DMS153 (cell line): ENCODE measurements at regions not wholly inside any gene's neighbourhood (a gene's known extent, or its start where the extent isn't known, plus 50 kb on each side); places are given as distances from the start of the nearest gene placed in this dataset.
"Not testable (repeated sequence)": the region's sequence is repeated elsewhere in the genome, so short reads cannot be mapped to it uniquely, and the experiment has no call there.

Experiments
- DNase-seq: peaks from one replicate; lab custom pipeline; 2025; lab: John Stamatoyannopoulos, UW

DNA sequence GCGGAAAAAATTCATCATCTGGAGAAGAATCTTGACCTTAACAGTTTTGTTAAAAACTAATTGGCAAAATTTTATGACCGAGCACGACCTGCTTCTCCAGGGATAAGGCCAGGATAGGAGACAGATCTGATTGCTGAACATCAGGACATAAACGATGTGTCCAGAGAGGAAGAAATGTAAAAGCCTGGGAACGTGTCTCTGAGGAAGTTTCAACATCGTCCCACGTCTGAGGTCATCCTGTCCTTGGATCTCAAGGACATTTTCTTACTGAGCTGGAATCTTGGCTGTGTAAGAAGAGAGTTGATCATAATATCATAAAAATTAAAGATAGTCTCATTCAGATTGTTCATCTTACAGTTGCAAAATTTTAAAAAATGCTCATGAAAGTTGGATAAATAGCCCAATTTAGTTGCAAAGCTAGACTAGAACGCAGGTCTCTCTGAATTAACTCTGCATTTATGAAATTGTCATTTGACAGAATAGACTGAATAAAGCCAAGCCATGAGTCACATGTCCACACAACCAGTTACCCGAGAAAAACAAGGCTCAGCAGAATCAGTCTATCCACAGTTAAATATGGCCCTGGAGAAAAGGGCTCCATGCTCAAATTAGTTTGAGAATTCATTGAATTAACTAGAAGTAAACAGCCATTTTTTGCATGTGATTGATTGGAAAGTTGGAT, 120.0 kb upstream of the EGFR start:
- DNase-seq = no peak

- DNase-seq = no peak
Measured at GRCh38 chr7:54901840-54902239, 117.0 kb upstream of the EGFR start.

GRCh38 chr7:54904130-54904529, 114.7 kb upstream of the EGFR start:
- DNase-seq = no peak

GRCh38 chr7:54904986-54905385, 113.8 kb upstream of the EGFR start:
- no peak for DNase-seq

DNA sequence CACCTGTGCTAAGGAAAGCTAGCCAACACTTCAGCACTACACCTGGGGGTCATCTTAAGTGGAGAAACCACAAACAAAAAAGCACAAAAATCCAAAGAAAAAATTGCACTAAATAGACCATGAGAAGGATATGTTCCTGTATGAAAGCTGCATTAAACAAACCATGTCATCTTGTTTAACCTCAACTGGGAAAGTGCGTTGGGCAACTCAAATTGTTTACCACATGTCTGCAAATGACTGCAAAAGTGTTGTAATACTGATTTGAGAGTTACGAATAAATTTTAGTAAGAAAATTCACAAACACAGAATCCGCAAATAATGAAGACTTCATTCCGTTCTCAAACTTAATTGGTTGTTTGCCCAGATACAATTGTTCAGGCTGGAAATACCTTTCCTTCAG, 111.9 kb upstream of the EGFR start:
- DNase-seq = no peak

DNA sequence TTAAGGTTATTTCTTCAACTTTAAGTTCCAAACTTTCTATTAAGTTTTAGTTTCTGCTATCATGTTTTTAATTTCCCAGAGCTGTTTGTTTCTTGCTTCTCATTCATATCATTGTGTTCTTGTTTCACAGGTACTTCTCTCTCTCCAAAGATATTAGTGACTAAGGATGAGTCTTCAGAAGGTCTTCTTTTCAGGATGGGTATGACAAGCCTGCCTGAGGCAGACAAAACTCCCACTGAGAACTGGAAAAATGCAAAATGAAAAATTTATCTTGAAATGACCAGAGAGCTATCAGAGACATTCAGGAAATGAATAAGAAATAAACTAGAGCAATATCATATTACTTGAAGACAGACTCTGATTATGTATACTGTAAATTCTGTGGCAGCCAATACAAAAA, 110.8 kb upstream of the EGFR start:
- no peak for DNase-seq

- no peak for DNase-seq
Measured at GRCh38 chr7:54908760-54909438, 109.9 kb upstream of the EGFR start.

DNA sequence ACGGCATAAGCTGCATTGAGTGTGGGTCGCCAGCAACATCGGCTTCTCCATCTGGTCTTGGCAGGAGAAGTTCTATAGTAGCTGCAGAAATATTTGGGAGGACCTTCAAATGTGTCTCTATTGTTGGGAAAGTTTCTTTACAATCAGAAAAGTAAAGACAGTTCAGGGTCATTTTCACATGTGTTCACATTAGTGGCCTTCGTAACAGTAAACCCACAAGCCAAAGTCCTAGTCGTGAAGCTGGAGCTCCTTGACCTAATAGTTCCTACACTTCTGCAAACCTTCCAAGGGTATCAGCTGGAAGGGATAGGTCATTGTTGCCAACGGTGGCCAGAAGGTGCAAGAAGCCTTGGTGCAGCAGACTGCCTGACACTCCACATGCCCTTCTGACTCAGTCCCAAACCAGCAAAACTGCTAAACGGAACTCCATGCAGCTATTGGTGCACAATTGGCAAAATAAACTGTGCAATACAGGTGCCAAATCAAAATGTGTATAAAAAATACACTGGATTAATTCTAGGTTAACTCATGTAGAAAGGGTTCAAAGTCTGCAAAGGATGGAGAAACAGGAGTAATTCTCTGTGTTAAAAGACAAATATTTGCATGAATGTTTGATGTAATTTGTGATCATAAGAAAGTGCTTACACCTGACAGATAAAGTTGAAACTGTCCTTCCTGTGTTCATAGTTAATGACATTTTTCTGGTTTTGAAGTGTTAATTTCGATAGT, 102.8 kb upstream of the EGFR start:
- no peak for DNase-seq

DNA sequence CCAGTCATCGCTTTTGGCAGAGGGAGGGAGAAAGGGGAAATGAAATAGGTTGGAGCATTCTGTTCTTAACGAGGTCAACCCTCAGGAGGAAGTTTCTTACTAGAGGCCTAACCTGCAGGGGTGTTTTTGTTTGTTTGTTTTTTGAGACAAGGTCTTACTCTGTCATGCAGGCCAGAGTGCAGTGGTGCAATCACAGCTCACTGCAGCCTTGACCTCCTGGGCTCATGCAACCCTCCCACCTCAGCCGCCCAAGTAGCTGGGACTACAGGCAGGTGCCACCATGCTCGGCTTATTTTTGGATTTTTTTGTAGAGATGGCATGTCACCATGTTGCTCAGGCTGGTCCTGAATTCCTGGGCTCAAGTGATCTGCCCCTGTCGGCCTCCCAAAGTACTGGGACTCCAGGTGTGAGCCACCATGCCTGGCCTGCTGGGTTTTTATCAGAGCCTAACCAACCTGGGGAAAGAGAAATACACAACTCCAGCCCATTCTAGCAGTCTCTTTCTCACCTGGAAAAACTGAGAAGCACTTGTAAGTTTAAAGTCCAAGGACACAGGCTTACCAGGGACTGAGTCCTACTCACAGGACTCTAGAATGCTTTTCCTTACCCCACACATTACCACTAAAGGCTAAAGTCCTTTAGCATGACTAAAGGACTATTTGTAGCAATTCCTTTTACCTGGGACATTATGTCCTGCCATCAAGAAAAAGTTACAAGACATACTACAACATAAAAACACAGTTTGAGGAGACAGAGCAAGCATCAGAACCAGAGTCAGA, 101.0 kb upstream of the EGFR start:
- DNase-seq = no peak

- DNase-seq = no peak
Measured at GRCh38 chr7:54921116-54921515, 97.7 kb upstream of the EGFR start.

DNA sequence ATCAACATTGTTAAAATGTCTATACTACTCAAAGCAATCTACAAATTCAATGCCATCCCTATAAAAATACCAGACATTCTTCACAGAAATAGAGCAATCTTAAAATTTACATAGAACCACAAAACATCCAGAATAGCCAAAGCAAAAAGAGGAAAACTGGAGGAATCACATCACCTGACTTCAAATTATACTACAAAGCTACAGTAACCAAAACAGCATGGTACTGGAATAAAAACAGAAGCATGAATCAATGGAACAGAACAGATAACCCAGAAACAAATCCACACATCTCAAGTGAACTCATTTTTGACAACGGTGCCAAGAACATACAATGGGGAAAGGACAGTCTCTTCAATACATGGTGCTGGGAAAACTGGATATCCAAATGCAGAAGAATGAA, 87.3 kb upstream of the EGFR start:
- no peak for DNase-seq

DNA sequence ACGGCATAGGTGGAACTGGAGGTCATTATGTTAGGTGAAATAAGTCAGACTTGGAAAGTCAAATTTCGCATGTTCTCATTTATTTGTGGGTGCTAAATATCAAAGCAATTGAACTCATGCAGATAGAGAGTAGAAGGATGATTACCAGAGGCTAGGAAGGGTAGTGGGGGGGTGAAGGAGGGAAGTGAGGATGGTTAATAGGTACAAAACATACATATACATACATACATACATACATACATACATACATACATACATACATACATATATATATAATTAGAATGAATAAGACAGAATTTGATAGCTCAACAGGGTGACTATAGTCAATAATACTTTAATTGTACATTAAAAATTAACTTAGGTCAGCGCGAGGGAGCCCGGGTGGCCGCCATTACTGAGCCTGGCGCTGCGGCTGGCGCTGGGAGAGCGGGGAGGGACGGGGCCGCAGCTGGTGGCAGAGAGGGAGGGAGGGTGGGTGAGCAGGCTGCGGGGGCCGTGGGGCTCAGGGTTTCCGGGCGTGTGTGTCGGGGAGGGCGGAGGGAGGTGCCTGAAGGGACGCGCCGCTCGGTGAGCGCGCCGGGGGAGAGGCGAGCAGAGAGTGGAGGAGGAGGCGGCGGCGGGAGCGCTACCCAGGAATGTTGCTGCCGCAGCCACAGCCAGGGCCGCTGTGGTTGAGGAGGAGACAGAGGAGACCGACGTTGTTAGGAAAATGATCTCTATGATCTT, 85.8 kb upstream of the EGFR start:
- peak; percentile 82 for DNase-seq

DNA sequence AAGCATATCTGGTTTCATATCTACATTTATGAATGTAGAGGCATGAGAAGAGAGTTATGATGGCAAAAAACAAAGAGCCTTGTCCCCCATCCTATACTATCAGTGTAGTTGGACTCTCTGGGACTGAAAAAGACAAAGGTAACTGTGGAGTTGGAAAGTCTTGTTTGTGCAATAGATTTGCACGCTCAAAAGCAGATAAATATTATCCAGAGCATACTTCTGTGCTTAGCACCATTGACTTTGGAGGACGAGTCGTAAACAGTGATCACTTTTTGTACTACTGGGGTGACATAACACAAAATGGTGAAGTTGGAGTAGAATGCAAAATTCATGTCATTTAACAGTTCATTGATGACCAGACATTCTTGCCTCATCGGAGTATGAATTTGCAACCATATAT, 85.2 kb upstream of the EGFR start:
- DNase-seq = no peak

DNA sequence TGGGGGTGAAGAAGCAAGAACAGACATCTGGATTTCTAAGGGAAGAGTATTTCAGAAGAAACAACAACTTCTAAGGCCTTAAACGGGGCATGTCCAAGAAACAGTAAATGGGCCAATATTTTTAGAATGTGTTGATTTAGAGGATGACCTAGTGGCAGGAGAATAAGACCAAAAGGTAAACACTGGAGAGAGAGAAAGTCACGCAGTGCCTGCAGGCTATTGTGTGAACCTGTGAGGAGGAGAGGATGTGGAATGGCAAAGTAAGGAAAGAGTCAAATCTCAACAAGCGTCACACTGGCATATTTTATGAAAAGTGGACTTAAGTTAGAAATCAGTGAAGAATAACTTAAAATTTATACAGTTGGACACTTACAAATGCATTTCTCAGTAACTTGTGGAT, 78.1 kb upstream of the EGFR start:
- DNase-seq = no peak

DNA sequence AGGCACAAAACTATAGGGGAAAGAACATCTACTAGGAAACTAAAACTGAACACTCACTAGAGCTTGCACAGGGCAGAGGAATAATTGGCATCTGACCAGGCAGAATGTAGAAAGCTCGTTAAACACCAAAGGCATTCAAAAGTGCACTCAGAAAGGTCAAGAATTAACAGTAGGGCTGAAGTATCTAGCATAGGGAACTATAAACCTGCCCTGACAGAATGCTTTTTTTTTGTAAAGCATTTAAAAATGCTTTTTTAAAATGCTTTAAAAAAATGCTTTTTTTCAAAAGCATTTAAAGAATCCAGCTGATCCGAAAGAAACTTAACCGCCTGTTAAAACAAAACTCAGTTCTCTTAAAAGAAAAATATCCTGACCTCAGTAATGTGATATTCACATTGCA, 74.6 kb upstream of the EGFR start:
- DNase-seq = no peak

DNA sequence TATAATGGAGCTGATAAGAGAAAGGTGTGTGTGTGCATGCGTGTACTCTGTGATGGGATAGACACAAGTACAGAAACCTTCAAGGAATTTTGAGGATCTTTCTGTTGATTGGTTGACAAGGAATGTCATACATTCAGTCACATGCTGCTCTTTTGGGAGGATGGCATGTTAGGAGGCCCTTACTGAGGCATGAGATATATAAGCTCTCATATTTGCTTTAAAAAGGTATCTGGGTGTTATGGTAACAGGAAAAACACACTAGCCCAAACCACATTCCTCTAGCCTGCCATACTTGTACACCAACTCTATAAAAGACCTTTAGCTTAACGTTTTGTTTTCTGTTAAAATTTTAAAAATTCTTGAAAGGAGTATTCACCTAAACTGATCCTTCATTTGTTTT, 72.5 kb upstream of the EGFR start:
- DNase-seq = no peak

GRCh38 chr7:54946764-54947163, 72.1 kb upstream of the EGFR start:
- DNase-seq = no peak

DNA sequence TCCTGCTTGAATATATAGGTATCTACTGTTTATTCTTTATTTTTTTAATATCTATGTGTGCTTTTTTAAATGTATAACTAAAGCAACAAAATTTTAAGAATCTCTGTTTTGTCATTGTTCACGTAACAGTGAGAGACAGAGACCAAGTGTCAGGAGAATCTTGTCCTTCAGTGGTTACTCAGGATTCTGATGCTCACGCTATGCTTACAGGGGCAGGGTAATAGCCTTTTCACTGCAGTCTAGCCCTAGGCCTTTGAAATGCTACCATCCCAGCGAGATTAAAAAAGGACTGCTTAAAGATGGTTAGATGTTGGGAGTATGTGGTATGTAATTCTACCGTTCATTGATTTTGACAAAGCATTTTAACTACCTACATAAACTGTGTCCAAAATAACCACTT, 71.6 kb upstream of the EGFR start:
- no peak for DNase-seq

DNA sequence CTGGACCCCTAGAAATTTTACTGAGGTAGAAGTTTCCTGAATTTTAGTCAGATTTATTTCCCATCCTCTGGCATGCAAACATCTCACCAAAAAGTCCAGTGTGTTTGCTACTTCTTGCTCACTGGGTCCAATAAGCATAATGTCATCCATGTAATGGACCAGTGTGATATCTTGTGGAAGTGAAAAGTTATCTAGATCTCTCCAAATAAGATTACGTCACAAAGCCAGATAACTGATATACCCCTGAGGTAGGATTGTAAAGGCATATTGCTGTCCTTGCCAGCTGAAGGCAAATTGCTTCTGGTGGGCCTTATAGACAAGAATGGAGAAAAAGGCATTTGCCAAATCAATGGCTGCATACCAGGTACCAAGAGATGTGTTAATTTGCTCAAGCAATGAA, 69.3 kb upstream of the EGFR start:
- DNase-seq = not testable (repeated sequence)

GRCh38 chr7:54955296-54955695, 63.5 kb upstream of the EGFR start:
- no peak for DNase-seq

DNA sequence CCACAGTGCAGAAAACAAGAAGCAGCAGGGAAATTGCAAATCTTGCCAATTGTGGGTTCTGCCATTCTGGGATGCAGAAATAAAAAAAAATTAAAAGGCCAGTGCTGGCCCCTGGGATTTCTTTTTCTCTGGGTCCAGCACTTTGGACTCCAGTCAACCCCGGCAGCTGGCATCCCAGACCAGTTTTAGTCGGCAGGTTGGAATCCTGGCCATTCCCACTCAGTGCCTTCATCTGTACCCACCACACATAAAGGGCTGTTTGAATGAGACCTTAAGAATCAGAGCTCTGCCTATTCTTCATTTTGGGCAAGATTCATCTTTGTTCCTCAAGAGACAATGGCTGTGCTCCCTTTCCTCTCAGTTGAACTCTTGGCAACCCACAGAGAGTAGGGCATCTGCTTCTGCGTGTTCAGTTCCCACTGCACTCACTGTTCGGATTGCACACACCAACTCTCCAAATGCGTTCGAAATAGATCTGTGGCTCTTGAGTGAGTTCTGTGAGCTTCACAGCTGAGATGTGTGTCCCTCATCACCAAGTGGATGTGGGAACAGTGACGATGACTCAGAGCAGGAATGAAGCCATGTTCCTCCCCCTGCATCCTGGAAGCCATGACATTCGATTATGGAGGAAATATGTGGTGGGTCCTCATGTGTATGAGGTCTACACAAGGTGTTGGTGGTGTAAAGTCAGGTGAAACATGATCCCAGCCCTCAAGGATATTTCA, 63.0 kb upstream of the EGFR start:
- no peak for DNase-seq
